Mononuclear cell (primary cell): ENCODE measurements at regions not wholly inside any gene's neighbourhood (a gene's known extent, or its start where the extent isn't known, plus 50 kb on each side); places are given as distances from the start of the nearest gene placed in this dataset.
"Not testable (repeated sequence)": the region's sequence is repeated elsewhere in the genome, so short reads cannot be mapped to it uniquely, and the experiment has no call there.

ENCODE experiments used
- H3K27me3 ChIP-seq: 2 replicates; pipeline ENCODE4 v1.6.0; 2011; ENCODE audit warnings: low read length, control low read depth; ENCODE audit not compliant: insufficient read depth
- H3K4me1 ChIP-seq: 2 replicates; pipeline ENCODE4 v1.5.1; 2011; ENCODE audit warnings: mild to moderate bottlenecking, low read length, control low read depth; ENCODE audit not compliant: insufficient read depth
- H3K4me3 ChIP-seq: 2 replicates; pipeline ENCODE4 v1.5.1; 2011; ENCODE audit warnings: mild to moderate bottlenecking, low read length, moderate library complexity
- H3K9me3 ChIP-seq: 2 replicates; pipeline ENCODE4 v1.5.1; 2011; ENCODE audit warnings: low read depth, mild to moderate bottlenecking, control low read depth, low read length

GRCh38 chr10:121392657-121393056, 205.6 kb downstream of the FGFR2 start:
- H3K9me3 ChIP-seq: no peaks in the 10 kb centered on the region
- no peaks in the 10 kb centered on the region for H3K27me3 ChIP-seq
- H3K4me1 ChIP-seq: no peaks in the 10 kb centered on the region
- no peak overlapping the region for H3K4me3 ChIP-seq

GRCh38 chr10:121393522-121393921, 204.7 kb downstream of the FGFR2 start:
- no peak overlapping the region for H3K4me3 ChIP-seq
- H3K27me3 ChIP-seq: no peaks in the 10 kb centered on the region
- no peaks in the 10 kb centered on the region for H3K4me1 ChIP-seq
- no peaks in the 10 kb centered on the region for H3K9me3 ChIP-seq

DNA sequence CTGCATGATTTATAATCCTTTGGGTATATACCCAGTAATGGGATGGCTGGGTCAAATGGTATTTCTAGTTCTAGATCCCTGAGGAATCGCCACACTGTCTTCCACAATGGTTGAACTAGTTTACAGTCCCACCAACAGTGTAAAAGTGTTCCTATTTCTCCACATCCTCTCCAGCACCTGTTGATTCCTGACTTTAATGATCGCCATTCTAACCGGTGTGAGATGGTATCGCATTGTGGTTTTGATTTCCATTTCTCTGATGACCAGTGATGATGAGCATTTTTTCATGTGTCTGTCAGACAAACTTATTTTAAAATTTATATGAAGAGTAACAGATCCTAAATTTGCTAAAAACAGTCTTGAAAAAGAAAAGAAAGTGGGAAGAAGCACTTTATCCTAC, 197.7 kb downstream of the FGFR2 start:
- H3K27me3 ChIP-seq, H3K4me1 ChIP-seq, H3K4me3 ChIP-seq, H3K9me3 ChIP-seq: not testable (repeated sequence)

DNA sequence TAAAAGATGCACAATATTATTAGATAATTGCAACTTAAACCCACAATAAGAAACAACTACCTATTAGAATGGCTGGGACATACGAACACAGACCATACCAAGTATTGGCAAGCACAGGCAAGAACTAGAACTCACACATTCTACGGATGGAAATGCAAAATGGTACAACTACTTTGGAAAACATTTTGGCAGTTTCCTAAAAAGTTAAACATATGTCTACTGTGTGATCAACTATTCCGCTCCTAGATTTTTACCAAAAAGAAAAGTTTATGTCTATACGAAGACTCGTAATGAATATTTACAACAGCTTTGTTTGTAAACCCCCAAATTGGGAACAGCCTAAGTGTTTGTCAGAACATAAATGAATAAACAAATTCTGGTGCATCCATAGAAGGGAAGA, 194.7 kb downstream of the FGFR2 start:
- Histone ChIP-seq H3K4me3 (no peak overlapping the region), H3K4me1 (no peaks in the 10 kb centered on the region), H3K27me3 (no peaks in the 10 kb centered on the region), H3K9me3 (no peaks in the 10 kb centered on the region)

DNA sequence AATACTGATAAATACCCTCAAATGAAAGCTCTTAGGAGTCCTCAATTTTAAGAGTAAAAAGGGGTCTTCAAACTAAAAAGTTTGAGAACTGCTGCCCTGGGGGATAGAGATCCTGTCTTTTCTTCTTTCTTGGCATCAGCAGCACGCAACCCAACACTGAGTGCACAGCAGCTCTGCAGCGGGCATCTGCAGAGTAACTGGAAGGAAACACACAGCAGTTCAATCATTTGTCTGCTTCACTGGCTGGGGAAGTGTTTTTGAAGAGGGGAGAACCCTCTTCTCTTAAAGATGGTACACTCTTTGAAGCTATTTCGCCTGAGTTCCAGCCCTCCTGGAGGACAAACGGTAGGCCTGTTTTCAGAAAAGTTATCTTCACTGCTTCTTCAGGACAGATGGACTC, 193.6 kb downstream of the FGFR2 start:
- no peaks in the 10 kb centered on the region for H3K4me1 ChIP-seq
- H3K4me3 ChIP-seq: no peak overlapping the region
- H3K27me3 ChIP-seq: no peaks in the 10 kb centered on the region
- H3K9me3 ChIP-seq: no peaks in the 10 kb centered on the region

DNA sequence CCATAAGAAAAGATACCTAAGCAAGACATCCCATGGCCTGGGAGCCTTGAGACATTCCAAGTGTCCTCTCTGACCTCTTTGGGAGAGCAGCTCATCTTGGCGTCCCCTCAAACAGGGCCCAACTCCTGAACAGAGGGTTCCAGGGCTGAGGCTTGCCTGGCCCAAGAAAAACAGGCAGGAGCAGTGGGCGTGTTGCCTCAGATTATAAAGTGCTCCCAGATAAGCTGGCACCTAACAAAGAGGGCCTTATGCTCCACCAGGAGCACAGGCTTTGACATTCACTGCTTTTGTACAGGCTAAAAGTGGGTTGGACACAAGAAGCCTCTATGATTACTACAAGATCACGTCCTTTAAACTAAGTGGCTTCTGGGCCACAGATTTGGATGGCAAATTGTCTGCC, 193.1 kb downstream of the FGFR2 start:
- H3K4me3 ChIP-seq: no peak overlapping the region
- H3K4me1 ChIP-seq: no peaks in the 10 kb centered on the region
- no peaks in the 10 kb centered on the region for H3K9me3 ChIP-seq
- no peaks in the 10 kb centered on the region for H3K27me3 ChIP-seq

DNA sequence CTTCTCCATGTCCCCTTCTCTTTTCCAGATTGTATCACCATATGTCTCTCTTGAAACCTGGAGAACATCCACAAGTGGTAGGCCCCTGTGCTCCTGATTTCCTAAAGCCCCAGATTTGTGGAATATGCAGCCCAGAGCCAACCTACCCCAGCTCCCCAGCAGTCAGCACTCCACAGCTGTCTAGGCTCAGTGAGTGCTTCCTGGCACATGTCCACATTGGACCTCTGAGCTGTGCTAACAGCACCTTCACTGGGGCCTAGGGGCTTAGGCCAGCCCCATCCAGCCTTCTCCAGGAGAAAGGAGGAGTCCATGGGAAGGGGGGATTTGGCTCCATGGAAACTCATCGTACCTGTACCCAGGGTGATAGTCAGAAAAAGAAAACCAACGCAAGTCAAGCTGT, 192.7 kb downstream of the FGFR2 start:
- H3K4me3 ChIP-seq: no peak overlapping the region
- H3K9me3 ChIP-seq: no peaks in the 10 kb centered on the region
- H3K27me3 ChIP-seq: no peaks in the 10 kb centered on the region
- no peaks in the 10 kb centered on the region for H3K4me1 ChIP-seq

DNA sequence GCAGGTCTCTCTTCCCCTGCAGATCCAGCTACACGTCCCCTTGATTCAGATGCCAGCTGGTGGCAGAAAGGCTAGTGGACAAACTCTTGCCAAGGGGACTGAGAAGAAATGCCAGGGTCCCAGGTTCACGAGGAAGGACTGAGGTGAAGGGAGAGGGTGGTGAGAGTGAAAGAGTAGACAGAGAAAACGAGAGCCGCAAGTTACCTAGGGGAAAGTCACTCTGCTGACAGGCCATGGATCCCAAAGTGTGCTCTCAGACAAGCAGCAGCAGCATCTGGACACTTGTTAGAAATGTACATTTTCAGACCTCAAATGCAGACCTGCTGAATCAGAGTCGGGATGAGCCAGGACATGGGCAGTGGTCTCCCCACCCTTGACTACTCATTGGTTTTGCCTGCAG, 192.3 kb downstream of the FGFR2 start:
- H3K4me1 ChIP-seq: no peaks in the 10 kb centered on the region
- H3K4me3 ChIP-seq: no peak overlapping the region
- H3K9me3 ChIP-seq: no peaks in the 10 kb centered on the region
- H3K27me3 ChIP-seq: no peaks in the 10 kb centered on the region

DNA sequence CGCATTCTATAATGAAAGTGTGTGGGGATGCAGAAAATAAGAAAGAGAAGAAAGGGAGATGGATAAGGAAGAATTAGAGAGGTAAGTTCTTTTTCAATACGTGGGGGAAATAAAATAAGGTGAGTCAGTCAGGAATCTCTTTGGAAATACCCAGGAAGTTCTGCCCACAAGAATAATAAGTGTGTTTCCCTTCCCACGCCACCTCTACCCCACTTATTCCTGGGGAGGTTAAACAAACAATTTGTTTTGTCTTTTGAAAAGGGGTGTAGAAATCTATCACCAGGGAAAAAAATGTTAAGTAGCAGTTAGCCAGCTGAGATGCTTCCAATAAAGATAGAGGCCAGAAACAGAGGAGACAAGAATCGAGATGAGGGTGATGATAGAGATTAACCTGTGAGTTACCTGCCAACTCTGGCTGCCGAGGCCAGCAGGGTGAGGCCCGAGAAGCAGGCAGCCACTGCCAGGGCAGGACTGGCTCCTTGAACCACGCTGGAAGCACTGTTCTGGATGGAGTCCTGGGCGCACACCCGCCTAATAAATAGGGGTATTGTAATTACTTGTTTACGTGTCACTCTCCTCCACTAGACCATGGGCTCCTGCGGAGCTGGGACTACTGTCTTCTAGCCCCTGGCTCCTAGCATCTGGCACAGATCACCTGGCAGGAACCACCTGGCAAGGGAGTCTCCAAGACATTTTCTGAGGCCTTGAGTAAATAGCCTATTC, 191.3 kb downstream of the FGFR2 start:
- Histone ChIP-seq H3K4me3 (no peak overlapping the region), H3K9me3 (no peaks in the 10 kb centered on the region), H3K4me1 (no peaks in the 10 kb centered on the region), H3K27me3 (no peaks in the 10 kb centered on the region)

DNA sequence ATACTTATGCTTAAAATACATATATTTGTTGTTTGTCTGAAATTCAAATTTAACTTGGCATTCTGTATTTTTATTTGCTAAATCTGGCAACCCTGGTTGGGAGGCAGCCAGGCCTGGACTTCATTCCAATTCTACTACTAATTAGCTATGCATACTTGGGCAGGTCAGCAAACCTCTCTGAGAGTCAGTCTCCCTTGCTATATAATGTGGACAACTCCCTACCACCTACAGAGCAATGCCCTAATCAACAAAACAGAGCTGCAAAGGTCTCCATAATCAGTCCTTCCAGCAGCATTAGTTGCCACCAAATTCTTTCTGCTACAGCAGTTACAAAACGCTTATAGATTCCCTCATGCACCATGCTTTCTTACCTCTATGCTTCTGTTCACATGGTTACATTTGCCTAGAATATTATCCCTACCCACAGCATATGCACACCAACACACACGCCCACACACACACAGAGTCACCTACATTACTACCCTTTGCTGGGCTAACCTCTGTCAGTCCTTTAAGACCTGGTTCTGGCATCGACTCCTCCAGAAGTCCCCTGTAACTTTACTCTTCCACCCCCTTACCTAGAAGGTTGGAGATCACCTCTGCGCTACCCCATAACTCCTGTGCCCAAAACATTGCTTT, 188.7 kb downstream of the FGFR2 start:
- H3K4me3 ChIP-seq: no peak overlapping the region
- H3K9me3 ChIP-seq: no peaks in the 10 kb centered on the region
- H3K27me3 ChIP-seq: no peaks in the 10 kb centered on the region
- no peaks in the 10 kb centered on the region for H3K4me1 ChIP-seq

DNA sequence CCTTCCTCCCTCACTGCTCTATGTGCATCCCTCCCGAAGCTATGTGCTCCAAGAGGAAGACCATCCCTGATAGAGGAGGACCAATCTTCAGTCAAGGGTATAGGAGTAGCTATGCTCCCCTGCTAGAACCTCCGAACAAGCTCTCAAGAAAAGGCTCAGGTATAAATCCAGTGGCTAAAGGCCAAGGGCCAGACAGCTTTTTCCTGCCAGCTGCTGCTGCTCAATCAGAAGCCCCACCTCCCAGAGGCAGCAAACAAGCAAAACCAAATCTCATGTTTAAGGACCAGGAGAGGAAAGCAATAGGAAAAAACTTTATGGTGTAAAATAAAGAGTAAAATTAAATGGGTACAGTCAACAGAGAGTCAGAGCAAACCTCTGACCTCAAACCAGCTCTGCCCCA, 187.2 kb downstream of the FGFR2 start:
- Histone ChIP-seq H3K9me3 (no peaks in the 10 kb centered on the region), H3K4me3 (no peak overlapping the region), H3K27me3 (no peaks in the 10 kb centered on the region), H3K4me1 (no peaks in the 10 kb centered on the region)

GRCh38 chr10:121413951-121414350, 184.3 kb downstream of the FGFR2 start:
- H3K9me3 ChIP-seq: no peaks in the 10 kb centered on the region
- H3K4me3 ChIP-seq: no peak overlapping the region
- no peaks in the 10 kb centered on the region for H3K4me1 ChIP-seq
- H3K27me3 ChIP-seq: no peaks in the 10 kb centered on the region

DNA sequence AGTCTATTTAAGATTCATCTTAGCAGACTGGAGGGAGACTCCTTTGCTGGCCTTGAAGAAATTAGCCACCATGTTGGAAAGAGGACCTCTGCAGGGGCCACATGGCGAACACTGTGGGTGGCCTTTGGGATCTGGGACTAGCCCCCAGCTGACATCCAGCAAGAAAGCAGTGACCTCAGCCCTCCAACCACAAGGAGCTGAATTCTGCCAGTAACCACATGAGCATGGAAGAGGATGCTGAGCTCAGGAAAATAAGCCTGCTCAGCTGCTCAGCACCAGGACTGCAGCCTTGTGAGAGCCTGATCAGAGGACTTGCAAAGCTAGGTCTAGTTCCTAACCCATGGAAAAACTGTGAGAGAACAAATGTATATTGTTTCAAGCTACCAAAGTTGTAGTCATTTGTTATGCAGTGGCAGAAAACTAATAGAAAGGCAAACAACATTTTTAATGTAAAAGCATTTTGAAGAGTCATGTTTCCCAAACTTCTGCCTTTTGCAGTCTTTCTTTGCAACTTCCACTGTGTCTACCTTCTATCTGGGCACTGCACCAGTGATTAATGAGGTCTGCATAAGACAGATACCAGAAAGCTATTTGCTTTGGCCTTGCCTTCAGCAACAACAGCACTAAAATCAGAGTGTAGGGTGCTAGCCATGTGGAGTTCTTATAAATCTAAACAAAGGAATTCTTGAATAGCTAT, 183.7 kb downstream of the FGFR2 start:
- Histone ChIP-seq H3K4me1 (no peaks in the 10 kb centered on the region), H3K4me3 (no peak overlapping the region), H3K9me3 (no peaks in the 10 kb centered on the region), H3K27me3 (no peaks in the 10 kb centered on the region)

- Histone ChIP-seq H3K4me3 (no peak overlapping the region), H3K9me3 (no peaks in the 10 kb centered on the region), H3K4me1 (no peaks in the 10 kb centered on the region)
These were observed 183.2 kb downstream of the FGFR2 start for GRCh38 chr10:121415063-121415399.

GRCh38 chr10:121416071-121416470, 182.2 kb downstream of the FGFR2 start:
- Histone ChIP-seq H3K4me3 (no peak overlapping the region), H3K9me3 (no peaks in the 10 kb centered on the region), H3K4me1 (no peaks in the 10 kb centered on the region), H3K27me3 (no peaks in the 10 kb centered on the region)

More at GRCh38 chr10:121415063-121415399, 183.2 kb downstream of the FGFR2 start:
- H3K27me3 ChIP-seq: no peaks in the 10 kb centered on the region

GRCh38 chr10:121417298-121417697, 180.9 kb downstream of the FGFR2 start:
- H3K4me1 ChIP-seq: no peaks in the 10 kb centered on the region
- no peak overlapping the region for H3K4me3 ChIP-seq
- H3K27me3 ChIP-seq: no peaks in the 10 kb centered on the region
- H3K9me3 ChIP-seq: no peaks in the 10 kb centered on the region
